GM12873 (cell line): ENCODE measurements at regions not wholly inside any gene's neighbourhood (a gene's known extent, or its start where the extent isn't known, plus 50 kb on each side); places are given as distances from the start of the nearest gene placed in this dataset.

Source experiments
- CTCF ChIP-seq: IDR thresholded peaks from 2 replicates; pipeline ENCODE4 v1.5.1; 2012; ENCODE audit warnings: low read depth, mild to moderate bottlenecking, moderate library complexity, low read length, control low read depth; ENCODE audit not compliant: insufficient read depth; ENCODE audit errors: missing control alignments

- no peak for TF ChIP-seq CTCF
These were observed 151.6 kb upstream of the SYT1 start for GRCh38 chr12:78712834-78713481.

- TF ChIP-seq CTCF: no peak
These were observed 144.9 kb upstream of the SYT1 start for GRCh38 chr12:78719721-78720120.

GRCh38 chr12:78721906-78722305 is 142.7 kb upstream of the SYT1 start:
- no peak for TF ChIP-seq CTCF

GRCh38 chr12:78725033-78725432 is 139.5 kb upstream of the SYT1 start:
- no peak for TF ChIP-seq CTCF

GRCh38 chr12:78725951-78726580 is 138.5 kb upstream of the SYT1 start:
- TF ChIP-seq CTCF: no peak

- no peak for TF ChIP-seq CTCF
These were observed 137.7 kb upstream of the SYT1 start for GRCh38 chr12:78726854-78727253.

- TF ChIP-seq CTCF: no peak
These were observed 132.1 kb upstream of the SYT1 start for GRCh38 chr12:78732481-78732880.
